Small intestine (tissue), 7 donors: ENCODE measurements at regions not wholly inside any gene's neighbourhood (a gene's known extent, or its start where the extent isn't known, plus 50 kb on each side); places are given as distances from the start of the nearest gene placed in this dataset.

Experiments
- DNase-seq, 2 donors: peaks; one replicate each; pipeline versions ENCODE4 v3.0.0 to v3.0.0-alpha.2; 2013
- FAIRE-seq: peaks from 2 replicates; lab custom pipeline; 2012; peaks lifted over from hg19 to GRCh38; lab: Jason Lieb, UNC
- H3K27ac ChIP-seq, 3 donors: one replicate each; pipeline ENCODE4 v1.5.1; 2013; ENCODE audit warnings: low read length in 2 of 3, mild to moderate bottlenecking in 2 of 3, control low read depth in 1 of 3, inconsistent platforms in 1 of 3, low read depth in 1 of 3, moderate library complexity in 1 of 3
- H3K27me3 ChIP-seq, 3 donors: one replicate each; pipeline ENCODE4 v1.6.1; 2013; ENCODE audit warnings: low read length in 3 of 3, inconsistent platforms in 1 of 3; ENCODE audit not compliant: control insufficient read depth in 3 of 3, insufficient read depth in 3 of 3
- H3K36me3 ChIP-seq, 3 donors: one replicate each; pipeline ENCODE4 v1.6.1; 2013; ENCODE audit warnings: low read length in 3 of 3, inconsistent platforms in 1 of 3, low read depth in 1 of 3, mild to moderate bottlenecking in 1 of 3, moderate library complexity in 1 of 3; ENCODE audit not compliant: control insufficient read depth in 3 of 3, insufficient read depth in 2 of 3
- H3K4me1 ChIP-seq, 3 donors: one replicate each; pipeline ENCODE4 v1.6.1; 2013; ENCODE audit warnings: low read length in 2 of 3, inconsistent platforms in 1 of 3, low read depth in 1 of 3, mild to moderate bottlenecking in 1 of 3, moderate library complexity in 1 of 3; ENCODE audit not compliant: control insufficient read depth in 3 of 3, insufficient read depth in 2 of 3
- H3K4me3 ChIP-seq, 3 donors: one replicate each; pipeline ENCODE4 v1.5.1; 2013; ENCODE audit warnings: low read length in 3 of 3, control low read depth in 1 of 3, inconsistent platforms in 1 of 3, low read depth in 1 of 3, mild to moderate bottlenecking in 1 of 3, moderate library complexity in 1 of 3
- H3K9me3 ChIP-seq, 2 donors: one replicate each; pipeline ENCODE4 v1.6.1; 2013; ENCODE audit warnings: low read depth in 1 of 2, low read length in 1 of 2; ENCODE audit not compliant: control insufficient read depth in 2 of 2, insufficient read depth in 1 of 2
- WGBS, 3 donors: extraction: QIAGEN DNeasy Blood & Tissue Kit; methylation state at CpG; one replicate each; pipeline ENCODE4 v1.1.7; 2013; 5-methylcytosine and 5-hydroxymethylcytosine counted together
- donor health status: healthy with polysubstance abuse.
- donor health status: control.
- donor health status: control.
- donor health status: Bipolar disorder and iron deficiency.
- donor health status: healthy.

GRCh38 chr5:124843596-124843899 lies 97.1 kb upstream of the ZNF608 start:
- H3K9me3 ChIP-seq: no peaks in the 10 kb centered on the region
- no peak for DNase-seq
- H3K4me1 ChIP-seq: no peaks in the 10 kb centered on the region
- no peaks in the 10 kb centered on the region for H3K36me3 ChIP-seq
- H3K4me3 ChIP-seq: no peak overlapping the region
- no peaks in the 10 kb centered on the region for H3K27me3 ChIP-seq
- WGBS, 3 donors: 76 to 78% (median 78%) methylated on average over 4 of the region's 4 CpGs
- no peak overlapping the region for H3K27ac ChIP-seq
- no peak for FAIRE-seq

GRCh38 chr5:124844371-124844920 lies 98.0 kb upstream of the ZNF608 start:
- H3K27ac ChIP-seq: no peak overlapping the region
- DNase-seq (no peak), FAIRE-seq (no peak)
- no peak overlapping the region for H3K4me3 ChIP-seq
- H3K36me3 ChIP-seq: no peaks in the 10 kb centered on the region
- H3K27me3 ChIP-seq: no peaks in the 10 kb centered on the region
- 94 to 96% (median 95%) methylated on average over 9 of the region's 9 CpGs for WGBS, 3 donors
- H3K9me3 ChIP-seq: no peaks in the 10 kb centered on the region
- no peaks in the 10 kb centered on the region for H3K4me1 ChIP-seq

- Histone ChIP-seq H3K27ac (no peak overlapping the region), H3K36me3 (no peaks in the 10 kb centered on the region), H3K9me3 (no peaks in the 10 kb centered on the region), H3K4me1 (no peaks in the 10 kb centered on the region), H3K27me3 (no peaks in the 10 kb centered on the region), H3K4me3 (no peak overlapping the region)
- 80 to 86% (median 81%) methylated on average over 3 of the region's 3 CpGs for WGBS, 3 donors
- FAIRE-seq (no peak), DNase-seq (no peak)
These were observed 101.5 kb upstream of the ZNF608 start for GRCh38 chr5:124847907-124848306.

GRCh38 chr5:124849774-124850173 lies 103.3 kb upstream of the ZNF608 start:
- FAIRE-seq: no peak
- Histone ChIP-seq H3K4me3 (no peak overlapping the region), H3K36me3 (no peaks in the 10 kb centered on the region), H3K27me3 (no peaks in the 10 kb centered on the region), H3K4me1 (no peaks in the 10 kb centered on the region), H3K27ac (no peak overlapping the region), H3K9me3 (no peaks in the 10 kb centered on the region)
- WGBS, 3 donors: 80 to 84% (median 80%) methylated on average over 3 of the region's 3 CpGs
- no peak for DNase-seq

GRCh38 chr5:124856726-124857125 lies 110.3 kb upstream of the ZNF608 start:
- H3K27ac ChIP-seq: no peak overlapping the region
- no peak for FAIRE-seq
- no peaks in the 10 kb centered on the region for H3K36me3 ChIP-seq
- no peaks in the 10 kb centered on the region for H3K9me3 ChIP-seq
- H3K4me3 ChIP-seq: no peak overlapping the region
- no peaks in the 10 kb centered on the region for H3K4me1 ChIP-seq
- WGBS, 3 donors: 93 to 95% (median 94%) methylated on average over 3 of the region's 3 CpGs
- DNase-seq: no peak
- no peaks in the 10 kb centered on the region for H3K27me3 ChIP-seq

- 82 to 92% (median 92%) methylated on average over 2 of the region's 2 CpGs for WGBS, 3 donors
These were observed 112.2 kb upstream of the ZNF608 start for GRCh38 chr5:124858612-124859011.

GRCh38 chr5:124859027-124859426 lies 112.6 kb upstream of the ZNF608 start:
- Histone ChIP-seq H3K4me1 (no peaks in the 10 kb centered on the region), H3K9me3 (peaks cover 0 to 9% of the 10 kb centered on the region in 2 donors), H3K27me3 (no peaks in the 10 kb centered on the region), H3K36me3 (no peaks in the 10 kb centered on the region), H3K27ac (no peak overlapping the region), H3K4me3 (no peak overlapping the region)
- DNase-seq: no peak
- 91 to 96% (median 91%) methylated on average over 4 of the region's 4 CpGs for WGBS, 3 donors
- no peak for FAIRE-seq

More at GRCh38 chr5:124858612-124859011, 112.2 kb upstream of the ZNF608 start:
- Histone ChIP-seq H3K27ac (no peak overlapping the region), H3K27me3 (no peaks in the 10 kb centered on the region), H3K9me3 (peaks cover 0 to 4% of the 10 kb centered on the region in 2 donors), H3K36me3 (no peaks in the 10 kb centered on the region), H3K4me1 (no peaks in the 10 kb centered on the region), H3K4me3 (no peak overlapping the region)
- FAIRE-seq: no peak
- no peak for DNase-seq

GRCh38 chr5:124859556-124860290 lies 113.3 kb upstream of the ZNF608 start:
- H3K27me3 ChIP-seq: no peaks in the 10 kb centered on the region
- 83 to 89% (median 86%) methylated on average over 3 of the region's 3 CpGs for WGBS, 3 donors
- peaks cover 0 to 10% of the 10 kb centered on the region in 2 donors for H3K9me3 ChIP-seq
- no peak overlapping the region for H3K27ac ChIP-seq
- no peaks in the 10 kb centered on the region for H3K36me3 ChIP-seq
- DNase-seq (no peak), FAIRE-seq (no peak)
- no peaks in the 10 kb centered on the region for H3K4me1 ChIP-seq
- H3K4me3 ChIP-seq: no peak overlapping the region

GRCh38 chr5:124860291-124860655 lies 113.8 kb upstream of the ZNF608 start:
- 92 to 95% (median 92%) methylated on average over 4 of the region's 4 CpGs for WGBS, 3 donors

More at GRCh38 chr5:124860291-124860655, 113.8 kb upstream of the ZNF608 start:
- Histone ChIP-seq H3K36me3 (no peaks in the 10 kb centered on the region), H3K9me3 (peaks cover 0 to 10% of the 10 kb centered on the region in 2 donors), H3K27me3 (no peaks in the 10 kb centered on the region), H3K4me1 (no peaks in the 10 kb centered on the region), H3K27ac (no peak overlapping the region), H3K4me3 (no peak overlapping the region)
- FAIRE-seq (no peak), DNase-seq (no peak)
